Choroid plexus epithelial cell (primary cell): ENCODE measurements at regions not wholly inside any gene's neighbourhood (a gene's known extent, or its start where the extent isn't known, plus 50 kb on each side); places are given as distances from the start of the nearest gene placed in this dataset.

ENCODE experiments used
- DNase-seq: peaks from one replicate; pipeline ENCODE4 v3.0.0-alpha.2; 2010; ENCODE audit warnings: low read depth
- H3K4me3 ChIP-seq: 2 replicates; pipeline ENCODE4 v1.5.1; 2011; ENCODE audit warnings: low read depth, mild to moderate bottlenecking, control low read depth, low read length, moderate library complexity
- TF ChIP-seq, protein P1 (sequence below): conservative IDR thresholded peaks from 2 replicates; pipeline ENCODE4 v1.5.1; 2011; ENCODE audit warnings: low read depth, mild to moderate bottlenecking, control low read depth, inconsistent platforms, low read length, moderate library complexity

DNA sequence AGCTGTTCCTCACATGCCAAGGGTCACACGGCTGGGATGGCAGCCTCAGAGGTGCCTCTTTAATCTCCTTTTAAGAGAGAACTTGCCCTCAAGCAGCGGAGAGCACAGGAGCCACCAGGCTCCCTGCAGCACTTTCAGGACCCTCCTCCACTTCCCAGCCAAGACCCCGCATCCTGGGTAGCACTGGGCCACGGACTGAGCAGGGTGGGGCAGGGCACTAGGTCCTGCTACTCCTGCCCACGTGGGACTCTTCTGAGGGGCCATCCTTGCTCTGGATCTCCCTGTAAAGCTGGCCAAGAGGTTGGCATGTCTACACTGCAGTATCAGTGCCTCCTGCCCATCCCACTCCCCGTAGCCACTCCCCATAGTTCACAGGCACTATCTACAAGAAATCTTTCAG, 175.3 kb upstream of the GLI2 start:
- H3K4me3 ChIP-seq: no peak overlapping the region
- TF ChIP-seq, protein P1, sequence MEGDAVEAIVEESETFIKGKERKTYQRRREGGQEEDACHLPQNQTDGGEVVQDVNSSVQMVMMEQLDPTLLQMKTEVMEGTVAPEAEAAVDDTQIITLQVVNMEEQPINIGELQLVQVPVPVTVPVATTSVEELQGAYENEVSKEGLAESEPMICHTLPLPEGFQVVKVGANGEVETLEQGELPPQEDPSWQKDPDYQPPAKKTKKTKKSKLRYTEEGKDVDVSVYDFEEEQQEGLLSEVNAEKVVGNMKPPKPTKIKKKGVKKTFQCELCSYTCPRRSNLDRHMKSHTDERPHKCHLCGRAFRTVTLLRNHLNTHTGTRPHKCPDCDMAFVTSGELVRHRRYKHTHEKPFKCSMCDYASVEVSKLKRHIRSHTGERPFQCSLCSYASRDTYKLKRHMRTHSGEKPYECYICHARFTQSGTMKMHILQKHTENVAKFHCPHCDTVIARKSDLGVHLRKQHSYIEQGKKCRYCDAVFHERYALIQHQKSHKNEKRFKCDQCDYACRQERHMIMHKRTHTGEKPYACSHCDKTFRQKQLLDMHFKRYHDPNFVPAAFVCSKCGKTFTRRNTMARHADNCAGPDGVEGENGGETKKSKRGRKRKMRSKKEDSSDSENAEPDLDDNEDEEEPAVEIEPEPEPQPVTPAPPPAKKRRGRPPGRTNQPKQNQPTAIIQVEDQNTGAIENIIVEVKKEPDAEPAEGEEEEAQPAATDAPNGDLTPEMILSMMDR: no peak

DNA sequence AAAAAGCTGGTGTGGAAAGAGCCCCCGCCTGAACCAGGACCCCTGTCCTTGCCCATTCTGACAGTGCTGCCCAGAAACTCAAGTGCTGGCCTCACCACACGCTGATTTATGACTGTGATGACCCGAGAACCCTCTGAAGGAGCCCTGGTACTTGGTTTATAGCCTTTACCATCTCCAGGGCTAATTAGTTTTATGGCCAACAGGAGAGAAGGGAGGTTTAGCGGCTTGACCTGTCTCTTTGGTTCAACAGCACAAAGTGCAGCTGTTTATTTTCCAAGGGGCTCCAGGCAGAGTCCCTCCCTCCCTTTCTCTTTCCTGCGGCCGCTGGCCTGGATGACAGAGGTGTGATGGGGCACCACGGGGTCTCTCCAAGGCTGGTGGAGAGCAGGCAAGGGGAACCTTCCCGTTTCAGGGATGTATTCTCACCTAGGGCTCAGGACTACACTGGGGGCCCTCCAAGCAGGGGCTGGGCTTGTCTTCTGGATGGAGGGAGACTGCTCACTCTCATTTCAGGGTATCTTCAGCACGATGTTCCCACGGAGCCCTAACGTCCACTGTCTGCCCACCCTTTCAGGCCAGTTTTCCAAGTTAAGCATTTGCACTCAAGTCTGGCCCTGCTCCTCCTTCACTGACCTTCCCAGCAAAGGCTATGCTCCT, 174.2 kb upstream of the GLI2 start:
- TF ChIP-seq, protein P1: no peak
- no peak overlapping the region for H3K4me3 ChIP-seq
- no peak for DNase-seq

More for the DNA sequence above, 175.3 kb upstream of the GLI2 start:
- DNase-seq: no peak

DNA sequence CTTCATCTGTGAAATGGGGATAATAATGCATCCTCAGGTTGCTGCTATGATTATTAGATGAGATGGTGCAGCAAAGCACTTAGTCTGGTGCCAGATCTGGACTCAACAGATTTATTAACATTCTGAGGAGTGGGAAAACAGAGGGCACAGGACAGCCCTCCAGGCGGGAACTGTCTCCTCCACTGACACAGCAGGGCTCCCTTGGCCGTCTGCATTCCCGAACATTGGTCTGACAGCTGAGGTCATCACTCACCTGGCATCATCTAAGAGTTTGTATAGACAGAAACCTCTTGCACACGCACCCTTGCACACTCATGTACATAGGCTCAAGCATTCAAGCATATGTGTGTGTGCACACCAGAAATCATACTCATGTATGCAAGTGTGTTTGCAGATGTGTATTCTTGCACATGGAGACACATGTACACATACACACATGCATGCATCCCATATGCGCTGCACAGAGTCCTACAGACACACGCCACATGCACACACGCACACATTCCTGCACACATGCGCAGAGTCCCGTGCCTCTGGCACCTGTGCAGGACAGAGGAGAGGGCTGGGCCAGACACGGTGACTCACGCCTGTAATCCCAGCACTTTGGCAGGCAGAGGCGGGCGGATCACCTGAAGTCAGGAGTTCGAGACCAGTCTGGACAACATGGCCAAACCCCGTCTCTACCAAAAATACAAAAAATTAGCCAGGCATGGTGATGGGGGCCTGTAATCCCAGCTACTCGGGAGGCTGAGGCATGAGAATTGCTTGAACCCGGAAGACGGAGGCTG, 173.3 kb upstream of the GLI2 start:
- H3K4me3 ChIP-seq: no peak overlapping the region
- DNase-seq: no peak
- TF ChIP-seq, protein P1: no peak

DNA sequence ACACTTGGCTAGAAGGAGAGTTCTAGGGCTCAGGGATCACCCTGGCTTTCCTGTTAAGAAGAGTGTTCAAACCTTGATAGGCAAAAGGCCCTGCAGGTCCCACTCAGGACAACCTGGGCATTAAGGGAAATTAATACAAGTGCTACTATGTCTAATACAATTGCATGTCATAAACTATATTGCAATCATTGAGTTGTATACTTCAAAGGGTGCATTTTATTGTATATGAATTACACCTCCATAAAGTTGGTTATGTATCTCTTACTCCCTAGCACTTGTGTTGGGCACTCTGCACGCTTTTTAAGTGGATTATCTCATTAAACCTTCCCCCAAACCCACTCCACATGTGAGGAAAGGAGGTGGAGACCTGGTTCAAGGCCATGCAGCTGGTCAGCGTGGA, 172.1 kb upstream of the GLI2 start:
- DNase-seq: no peak
- TF ChIP-seq, protein P1: no peak
- no peak overlapping the region for H3K4me3 ChIP-seq

DNA sequence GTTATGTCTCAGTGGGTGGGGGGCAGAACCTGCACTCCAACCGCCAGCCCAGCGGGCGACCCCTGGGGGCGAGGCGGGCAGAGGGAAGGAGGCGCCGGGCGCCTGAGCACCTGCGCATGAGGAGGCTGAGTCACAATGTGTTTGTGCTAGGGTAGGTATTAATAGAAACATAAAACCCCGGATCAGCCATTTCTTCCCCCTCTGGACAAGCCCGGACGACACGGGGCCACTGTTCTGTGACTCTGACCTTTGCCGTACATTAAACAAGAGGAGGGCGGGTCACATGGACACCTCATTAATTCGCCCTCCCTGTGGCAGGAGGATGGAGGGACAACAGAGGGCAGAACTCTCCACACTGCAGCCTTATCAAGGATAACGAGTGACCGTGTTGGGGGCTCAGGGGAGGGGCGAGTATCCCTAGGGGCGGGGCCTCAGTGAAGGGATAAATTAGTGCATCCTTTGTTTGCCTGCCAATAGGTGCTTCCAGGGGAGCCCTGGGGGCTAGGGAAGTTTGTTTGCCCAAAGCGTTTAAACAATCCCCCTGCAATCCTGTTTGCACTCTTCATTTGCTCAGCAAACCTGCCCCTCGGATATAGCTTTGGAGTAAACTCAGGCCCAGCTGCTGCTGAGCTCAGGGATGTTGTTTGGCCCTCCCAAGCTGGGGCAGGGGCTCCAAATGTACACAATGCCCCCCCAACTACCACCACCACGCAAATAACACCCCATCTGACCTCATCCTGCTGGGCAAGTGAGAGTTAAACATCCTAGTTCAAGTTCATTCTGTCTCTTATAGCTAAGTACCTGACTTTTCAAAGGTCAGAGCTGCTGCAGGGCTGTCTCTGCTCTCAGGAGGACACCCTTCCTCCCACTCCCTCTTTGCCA, 171.2 kb upstream of the GLI2 start:
- TF ChIP-seq, protein P1: no peak
- no peak for DNase-seq
- no peak overlapping the region for H3K4me3 ChIP-seq

DNA sequence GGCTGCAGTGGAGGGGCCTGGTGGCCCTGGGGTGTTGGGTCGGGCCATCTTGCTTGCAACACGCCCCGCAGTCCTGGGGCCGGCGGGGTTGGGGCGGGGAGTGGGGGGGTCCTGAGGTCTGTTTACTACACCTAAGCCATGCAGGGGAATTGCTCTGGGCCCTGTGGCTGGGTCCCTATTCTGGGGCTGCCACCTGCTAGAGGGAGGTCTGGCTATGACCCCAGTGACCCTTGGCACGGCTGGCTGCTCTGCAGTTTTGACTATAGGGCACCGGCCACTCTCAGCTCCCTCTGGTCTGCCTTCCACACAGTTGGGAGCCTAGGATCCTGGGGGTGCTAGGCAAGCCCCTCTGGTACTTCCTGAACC, 170.6 kb upstream of the GLI2 start:
- DNase-seq: no peak
- TF ChIP-seq, protein P1: no peak

More for the DNA sequence above, 170.6 kb upstream of the GLI2 start:
- H3K4me3 ChIP-seq: no peak overlapping the region
